ENCODE measurements at regions not wholly inside any gene's neighbourhood (a gene's known extent, or its start where the extent isn't known, plus 50 kb on each side); places are given as distances from the start of the nearest gene placed in this dataset.

Small RNAs in the stretch of these regions (small RNA-seq; reads per million reads assigned to genes)
- 0 reads per million in 2 donors for gene AC107983.1
